ENCODE measurements at regions not wholly inside any gene's neighbourhood (a gene's known extent, or its start where the extent isn't known, plus 50 kb on each side); places are given as distances from the start of the nearest gene placed in this dataset.

GRCh38 chr2:177123048-177123447 lies 89.5 kb upstream of the HNRNPA3 start:
- no peak for DNase-seq (ENCODE audit: low spot score)

DNA sequence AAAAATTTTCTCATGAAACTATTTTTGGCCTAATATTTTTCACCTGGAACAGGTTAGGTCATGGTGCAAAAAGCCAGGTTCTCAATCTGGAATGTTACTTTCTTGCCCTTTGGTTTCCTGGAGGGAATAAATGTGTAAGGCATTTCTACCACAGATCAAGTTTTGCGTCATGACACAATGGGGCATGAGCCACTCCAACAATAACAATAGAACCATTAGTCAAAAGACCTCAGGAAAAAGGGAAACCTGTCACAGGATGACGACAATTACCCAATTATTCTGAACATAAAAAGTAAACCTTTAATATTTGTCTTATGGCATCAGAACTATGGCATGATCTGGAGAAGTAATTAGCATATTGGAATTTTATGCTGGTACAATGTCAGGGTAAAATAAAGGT lies 88.2 kb upstream of the HNRNPA3 start:
- DNase-seq (ENCODE audit: low spot score), result no peak

DNA sequence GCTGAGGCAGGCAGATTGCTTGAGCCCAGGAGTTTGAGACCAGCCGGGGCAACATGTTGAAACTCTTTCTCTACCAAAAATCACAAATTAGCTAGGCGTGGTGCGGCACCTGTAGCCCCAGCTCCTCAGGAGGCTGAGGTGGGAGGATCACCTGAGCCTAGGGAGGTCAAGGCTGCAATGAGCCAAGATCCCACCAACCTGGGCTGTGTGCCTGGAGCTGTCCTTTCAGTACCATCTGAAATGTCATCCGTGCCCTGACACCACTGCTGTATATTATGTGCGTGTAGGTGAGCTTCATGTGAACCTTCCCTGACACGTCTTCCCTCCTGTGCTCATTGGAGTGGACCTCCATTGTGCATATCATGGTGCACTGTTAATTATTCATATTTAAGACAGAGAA lies 84.8 kb upstream of the HNRNPA3 start:
- DNase-seq (ENCODE audit: low spot score), result no peak

- no peak for DNase-seq (ENCODE audit: low spot score)
Measured at GRCh38 chr2:177129610-177130009, 83.0 kb upstream of the HNRNPA3 start.

- no peak for DNase-seq (ENCODE audit: low spot score)
Measured at GRCh38 chr2:177131858-177132257, 80.7 kb upstream of the HNRNPA3 start.

DNA sequence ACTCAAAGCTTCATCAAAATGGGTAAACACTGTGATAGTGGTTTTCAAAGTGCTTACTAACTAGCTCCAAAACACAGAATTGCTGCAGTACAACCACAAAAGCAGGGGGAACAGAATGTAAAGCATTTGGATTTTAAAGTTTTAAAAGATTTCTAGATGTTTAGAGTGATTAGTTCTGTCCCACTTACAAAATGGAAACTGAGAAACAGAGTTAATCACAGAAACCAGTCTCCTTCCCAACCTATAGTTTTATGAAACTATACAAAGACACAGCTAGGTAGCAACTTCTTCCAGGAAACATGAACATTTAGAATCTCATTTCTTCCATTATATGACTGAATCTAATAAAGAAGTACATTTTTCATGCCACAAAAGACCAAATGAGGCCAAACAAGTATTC lies 73.8 kb upstream of the HNRNPA3 start:
- no peak for DNase-seq (ENCODE audit: low spot score)

DNA sequence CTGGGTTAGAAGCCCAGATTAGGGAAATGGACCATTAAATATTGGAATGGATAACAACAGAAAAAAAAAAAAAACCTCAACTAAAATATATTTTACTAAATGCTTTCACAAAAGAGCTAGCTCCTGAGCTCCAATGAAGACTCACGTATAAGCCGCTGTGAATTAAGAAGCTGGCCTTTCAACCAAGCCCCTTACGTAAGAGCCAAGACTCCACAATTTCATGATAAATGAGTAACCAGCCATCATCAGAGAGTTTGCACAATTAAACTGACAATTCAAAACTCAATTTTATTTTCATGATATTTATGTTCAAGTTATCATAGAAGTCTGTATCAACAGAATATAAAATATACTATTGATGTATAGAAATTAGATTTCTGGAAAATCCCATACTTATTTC lies 70.7 kb upstream of the HNRNPA3 start:
- DNase-seq (ENCODE audit: low spot score), result no peak

- no peak for DNase-seq (ENCODE audit: low spot score)
Measured at GRCh38 chr2:177143444-177143843, 69.2 kb upstream of the HNRNPA3 start.

- DNase-seq (ENCODE audit: low spot score), result no peak
Measured at GRCh38 chr2:177147093-177147694, 65.4 kb upstream of the HNRNPA3 start.

- DNase-seq (ENCODE audit: low spot score), result no peak
Measured at GRCh38 chr2:177147834-177148445, 64.7 kb upstream of the HNRNPA3 start.

- peak; percentile 56 for DNase-seq (ENCODE audit: low spot score)
Measured at GRCh38 chr2:177148477-177149154, 64.0 kb upstream of the HNRNPA3 start.

DNA sequence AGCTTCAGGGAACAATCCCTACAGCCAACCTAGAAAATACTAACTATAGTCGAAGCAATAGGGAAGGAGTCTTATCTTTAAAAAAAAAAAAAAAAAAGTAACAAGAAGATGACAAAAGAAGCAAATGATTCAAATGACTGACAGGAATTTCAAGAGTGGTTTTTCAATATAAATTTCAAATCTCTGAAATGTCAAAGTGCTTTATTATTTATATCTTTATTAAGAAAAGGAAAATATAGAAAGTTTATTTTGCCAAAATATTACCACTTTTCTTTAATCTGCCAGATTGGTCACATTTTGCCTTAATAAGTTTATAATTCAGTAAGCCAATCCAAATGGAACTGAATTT lies 63.5 kb upstream of the HNRNPA3 start:
- no peak for DNase-seq (ENCODE audit: low spot score)

- DNase-seq (ENCODE audit: low spot score), result no peak
Measured at GRCh38 chr2:177153805-177154204, 58.8 kb upstream of the HNRNPA3 start.

GRCh38 chr2:177154809-177155208 lies 57.8 kb upstream of the HNRNPA3 start:
- DNase-seq (ENCODE audit: low spot score), result no peak

DNA sequence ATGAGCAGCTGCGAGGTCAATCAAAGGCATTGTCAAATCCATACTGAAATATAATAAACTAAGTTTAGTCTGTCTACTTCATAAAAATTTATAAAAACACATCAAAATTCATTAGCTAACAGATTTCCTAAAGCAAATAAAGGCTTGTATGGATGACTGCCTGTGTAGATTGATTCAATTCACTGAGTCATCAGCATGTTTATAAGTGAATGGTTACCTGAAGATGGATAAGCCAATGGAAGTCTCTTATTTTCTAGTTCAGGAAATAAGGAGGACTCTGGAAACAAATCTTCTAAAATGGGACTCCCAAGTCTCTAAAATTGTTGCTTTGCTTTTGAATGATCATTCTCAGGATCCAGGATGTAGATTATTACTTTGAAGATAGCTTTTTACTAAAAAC lies 57.0 kb upstream of the HNRNPA3 start:
- DNase-seq (ENCODE audit: low spot score), result no peak

GRCh38 chr2:177161741-177162460 lies 50.7 kb upstream of the HNRNPA3 start:
- DNase-seq (ENCODE audit: low spot score), result no peak

Measured in hematopoietic multipotent progenitor cell treated with erythropoietin and hydrocortisone succinate and interleukin-3 and kit ligand, for 17 days (in vitro differentiated cells).